HL-60 (cell line): ENCODE measurements at regions not wholly inside any gene's neighbourhood (a gene's known extent, or its start where the extent isn't known, plus 50 kb on each side); places are given as distances from the start of the nearest gene placed in this dataset.

Experiments used
- CTCF ChIP-seq: IDR thresholded peaks from one replicate; pipeline ENCODE4 v1.5.1; 2011; ENCODE audit warnings: low read length, control low read depth, inconsistent platforms; ENCODE audit not compliant: insufficient read depth
- GABPA ChIP-seq: IDR thresholded peaks from 2 replicates; pipeline ENCODE4 v1.6.1; 2012; ENCODE audit warnings: low read depth
- REST ChIP-seq: IDR thresholded peaks from 2 replicates; pipeline ENCODE4 v1.6.1; 2012; ENCODE audit warnings: low read depth; ENCODE audit not compliant: insufficient replicate concordance
- SPI1 ChIP-seq: IDR thresholded peaks from 2 replicates; pipeline ENCODE4 v1.6.1; 2012; ENCODE audit warnings: low read depth, mild to moderate bottlenecking, borderline replicate concordance

GRCh38 chr16:87223656-87224248 lies 93.4 kb downstream of the C16orf95 start:
- TF ChIP-seq CTCF, result no peak
- no peak for TF ChIP-seq GABPA
- no peak for TF ChIP-seq REST
- no peak for TF ChIP-seq SPI1
